GM12874 (cell line): ENCODE measurements at regions not wholly inside any gene's neighbourhood (a gene's known extent, or its start where the extent isn't known, plus 50 kb on each side); places are given as distances from the start of the nearest gene placed in this dataset.

Source experiments
- TF ChIP-seq, protein P1 (sequence below): IDR thresholded peaks from 2 replicates; pipeline ENCODE4 v1.5.1; 2011; ENCODE audit warnings: low read depth, mild to moderate bottlenecking, control low read depth, low read length, moderate library complexity; ENCODE audit not compliant: insufficient read depth

DNA sequence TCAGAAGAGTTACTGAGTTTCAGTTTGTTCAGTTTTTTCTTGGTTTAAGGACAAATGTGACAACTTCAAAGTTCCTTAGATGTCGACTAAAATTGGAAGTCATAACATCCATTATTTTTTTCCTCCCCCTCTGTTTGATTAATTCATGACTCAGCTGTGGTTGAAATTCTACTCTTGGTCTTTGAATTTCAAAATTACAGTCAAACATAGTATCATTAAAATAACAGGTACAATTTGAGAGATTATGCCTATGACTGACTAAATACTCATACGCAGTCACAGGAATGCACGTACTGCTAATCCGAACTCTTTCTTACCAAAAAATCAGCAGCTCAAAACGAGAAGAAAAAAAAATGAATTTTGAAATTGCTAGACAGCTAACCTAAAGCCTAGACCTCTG is 1434.8 kb downstream of the RAPGEF2 start:
- TF ChIP-seq, protein P1, sequence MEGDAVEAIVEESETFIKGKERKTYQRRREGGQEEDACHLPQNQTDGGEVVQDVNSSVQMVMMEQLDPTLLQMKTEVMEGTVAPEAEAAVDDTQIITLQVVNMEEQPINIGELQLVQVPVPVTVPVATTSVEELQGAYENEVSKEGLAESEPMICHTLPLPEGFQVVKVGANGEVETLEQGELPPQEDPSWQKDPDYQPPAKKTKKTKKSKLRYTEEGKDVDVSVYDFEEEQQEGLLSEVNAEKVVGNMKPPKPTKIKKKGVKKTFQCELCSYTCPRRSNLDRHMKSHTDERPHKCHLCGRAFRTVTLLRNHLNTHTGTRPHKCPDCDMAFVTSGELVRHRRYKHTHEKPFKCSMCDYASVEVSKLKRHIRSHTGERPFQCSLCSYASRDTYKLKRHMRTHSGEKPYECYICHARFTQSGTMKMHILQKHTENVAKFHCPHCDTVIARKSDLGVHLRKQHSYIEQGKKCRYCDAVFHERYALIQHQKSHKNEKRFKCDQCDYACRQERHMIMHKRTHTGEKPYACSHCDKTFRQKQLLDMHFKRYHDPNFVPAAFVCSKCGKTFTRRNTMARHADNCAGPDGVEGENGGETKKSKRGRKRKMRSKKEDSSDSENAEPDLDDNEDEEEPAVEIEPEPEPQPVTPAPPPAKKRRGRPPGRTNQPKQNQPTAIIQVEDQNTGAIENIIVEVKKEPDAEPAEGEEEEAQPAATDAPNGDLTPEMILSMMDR: no peak

DNA sequence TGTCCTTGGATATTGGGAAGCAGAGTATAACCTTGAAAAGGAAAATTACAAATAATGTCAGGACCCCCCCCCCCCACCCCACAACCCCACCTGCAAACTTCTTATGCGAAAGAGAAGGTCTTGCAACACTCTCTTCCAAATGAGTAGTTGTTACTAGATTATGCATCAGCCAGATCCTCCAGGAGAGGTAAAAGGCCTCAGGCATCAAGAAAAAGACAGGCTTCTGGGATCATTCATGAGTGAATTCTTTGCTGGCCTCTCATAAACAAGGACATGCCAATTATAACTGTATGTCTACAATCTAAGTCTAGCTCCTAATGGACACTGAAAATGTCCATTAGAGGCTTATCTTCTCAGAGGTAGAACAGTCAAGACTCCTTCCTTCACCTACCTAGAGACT is 1443.3 kb downstream of the RAPGEF2 start:
- TF ChIP-seq, protein P1: no peak

DNA sequence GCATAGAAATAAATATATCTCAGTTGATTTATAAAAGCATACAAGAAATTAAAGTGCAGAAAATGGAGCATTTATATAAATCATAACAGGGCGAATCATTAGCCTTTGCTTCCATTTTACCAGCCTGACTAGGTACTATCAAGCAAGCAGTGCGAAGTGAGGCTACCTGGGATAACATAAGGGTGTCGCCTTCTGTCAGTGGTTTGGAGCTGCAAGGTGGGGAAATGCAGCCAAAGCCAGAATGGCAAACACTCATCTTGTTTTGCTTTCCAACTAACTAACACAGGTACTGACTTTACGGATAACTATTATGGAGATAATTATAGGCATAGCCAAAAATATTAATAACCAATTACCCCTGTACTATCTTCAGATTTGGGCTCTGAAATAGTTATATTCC is 1459.8 kb downstream of the RAPGEF2 start:
- TF ChIP-seq, protein P1: no peak

DNA sequence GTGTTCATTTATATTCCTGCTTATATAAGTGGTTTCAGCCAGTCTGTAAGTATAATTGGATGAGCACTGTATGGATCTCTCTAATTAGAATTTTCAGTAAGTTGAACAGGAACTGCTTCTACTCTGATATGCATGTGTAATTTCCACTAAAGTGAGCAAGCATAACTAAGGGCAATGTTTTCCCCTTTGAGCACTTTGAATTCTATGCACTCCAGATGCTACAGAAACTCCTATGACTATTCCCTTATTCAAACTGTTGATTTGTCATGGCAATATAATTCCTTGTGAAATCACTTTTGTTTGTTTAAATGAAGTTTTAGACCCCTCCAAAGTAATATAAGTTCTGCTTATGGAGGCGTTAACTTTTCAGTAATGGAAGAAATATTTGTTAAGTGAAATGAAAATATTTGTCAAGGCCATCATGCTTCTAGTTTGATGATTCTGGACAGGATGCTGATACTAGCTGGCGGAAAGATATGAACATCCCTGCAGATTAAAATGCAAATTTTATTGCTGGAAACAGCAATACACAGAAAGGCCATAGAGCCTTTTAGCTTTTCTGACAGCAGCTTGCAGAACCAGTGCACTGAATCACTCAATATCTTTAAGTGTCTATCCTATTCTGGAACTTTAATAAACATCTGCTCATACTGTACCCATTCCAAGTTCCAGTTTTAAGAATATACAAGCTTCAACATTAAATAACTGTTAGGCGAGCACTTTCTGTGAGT is 1460.8 kb downstream of the RAPGEF2 start:
- TF ChIP-seq, protein P1: no peak

DNA sequence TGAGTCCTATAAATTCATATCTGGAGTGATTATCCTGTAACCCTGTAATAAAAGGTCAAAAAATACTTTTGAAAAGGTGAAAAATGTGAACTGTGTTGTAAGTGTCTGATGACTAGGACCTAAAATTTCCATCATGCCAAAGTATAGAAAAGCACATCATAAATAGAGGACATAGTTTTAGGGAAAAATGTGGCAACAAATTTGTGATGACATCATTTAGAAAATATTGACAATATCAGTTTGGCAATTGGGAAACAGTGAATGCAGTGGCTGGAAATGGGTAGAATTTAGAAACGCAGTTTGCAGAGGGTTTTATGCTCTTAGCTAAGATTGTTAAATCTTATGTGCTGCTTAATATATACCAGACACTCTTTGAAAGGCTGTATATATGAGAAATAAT is 1464.8 kb downstream of the RAPGEF2 start:
- TF ChIP-seq, protein P1: no peak

DNA sequence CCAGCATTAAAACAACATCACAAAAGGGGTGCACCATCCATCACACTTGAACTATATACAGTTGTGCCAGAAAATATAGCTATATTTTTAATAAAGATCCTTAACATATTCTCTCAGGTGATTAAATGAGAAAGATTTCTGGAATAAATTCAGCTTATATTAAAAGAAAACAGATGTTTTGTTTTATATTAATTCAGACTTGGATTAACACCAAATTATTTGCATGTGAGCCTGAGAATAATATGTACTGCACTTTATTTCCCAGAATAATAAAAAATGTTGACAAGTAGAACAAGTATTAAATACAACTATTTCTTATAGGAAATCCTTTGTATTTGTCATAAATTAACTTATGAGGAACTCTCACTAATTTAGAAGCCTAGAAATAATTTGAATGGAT is 1467.4 kb downstream of the RAPGEF2 start:
- TF ChIP-seq, protein P1: no peak

DNA sequence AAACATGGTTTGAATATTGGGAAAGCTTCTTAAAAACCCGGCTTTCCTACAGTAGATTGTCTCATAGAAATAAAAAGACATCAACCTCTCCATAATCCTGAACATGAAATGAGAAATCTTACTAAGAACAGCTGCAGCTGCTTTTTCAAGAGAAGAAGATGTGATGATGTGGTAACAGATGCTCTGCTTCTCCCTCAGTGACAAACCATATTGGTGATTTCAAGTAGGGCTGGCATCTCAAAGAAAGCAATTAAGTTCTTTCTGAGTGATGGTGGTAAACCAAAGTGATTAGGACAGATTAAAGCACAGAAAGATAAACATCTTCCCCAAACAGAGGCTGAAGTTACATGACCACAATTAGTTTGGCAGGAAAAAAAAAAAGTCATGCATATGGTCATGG is 1477.7 kb downstream of the RAPGEF2 start:
- TF ChIP-seq, protein P1: no peak
